Activated T-cell treated with anti-CD3 and anti-CD28 coated beads, Interleukin-2, amount 50 U/mL, for 24 hours (primary cell): ENCODE measurements at regions not wholly inside any gene's neighbourhood (a gene's known extent, or its start where the extent isn't known, plus 50 kb on each side); places are given as distances from the start of the nearest gene placed in this dataset.
A peak's percentile ranks its signal among the peaks of the same experiment; 100 is the strongest.

Experiments used
- DNase-seq: peaks from one replicate; pipeline ENCODE4 v3.0.0-alpha.2; 2020
- H3K27ac Mint-ChIP-seq: 2 replicates; pipeline ENCODE4 v1.8.0; 2020; ENCODE audit warnings: mild to moderate bottlenecking, mixed read lengths
- H3K27me3 Mint-ChIP-seq: 2 replicates; pipeline ENCODE4 v1.8.0; 2020; ENCODE audit warnings: mixed read lengths
- H3K36me3 Mint-ChIP-seq: 2 replicates; pipeline ENCODE4 v1.8.0; 2020; ENCODE audit warnings: low read depth, mixed read lengths
- H3K4me1 Mint-ChIP-seq: 2 replicates; pipeline ENCODE4 v1.8.0; 2020; ENCODE audit warnings: low read depth, mixed read lengths
- H3K4me3 Mint-ChIP-seq: 2 replicates; pipeline ENCODE4 v1.8.0; 2020; ENCODE audit warnings: mild to moderate bottlenecking, moderate library complexity, mixed read lengths
- H3K9me3 Mint-ChIP-seq: 2 replicates; pipeline ENCODE4 v1.8.0; 2020; ENCODE audit warnings: mixed read lengths

GRCh38 chrX:42096265-42096920 is 173.0 kb upstream of the CASK start:
- Mint-ChIP-seq H3K4me3 (no peak overlapping the region), H3K27ac (no peak overlapping the region), H3K9me3 (no peaks in the 10 kb centered on the region), H3K27me3 (peaks cover 46% of the 10 kb centered on the region), H3K36me3 (no peaks in the 10 kb centered on the region), H3K4me1 (peaks cover 11% of the 10 kb centered on the region)
- no peak for DNase-seq

GRCh38 chrX:42094218-42094617 is 170.9 kb upstream of the CASK start:
- Mint-ChIP-seq H3K27me3 (peaks cover 47% of the 10 kb centered on the region), H3K36me3 (no peaks in the 10 kb centered on the region), H3K27ac (no peak overlapping the region), H3K9me3 (no peaks in the 10 kb centered on the region), H3K4me1 (peaks cover 25% of the 10 kb centered on the region), H3K4me3 (no peak overlapping the region)
- DNase-seq, result no peak

- Mint-ChIP-seq H3K36me3 (no peaks in the 10 kb centered on the region), H3K4me3 (no peak overlapping the region), H3K27ac (no peak overlapping the region), H3K4me1 (peaks cover 25% of the 10 kb centered on the region), H3K9me3 (no peaks in the 10 kb centered on the region), H3K27me3 (peaks cover 47% of the 10 kb centered on the region)
- DNase-seq, result no peak
These were observed 170.4 kb upstream of the CASK start for GRCh38 chrX:42093756-42094155.

- Mint-ChIP-seq H3K27me3 (peaks cover 29% of the 10 kb centered on the region), H3K4me1 (peaks cover 25% of the 10 kb centered on the region), H3K36me3 (no peaks in the 10 kb centered on the region), H3K4me3 (no peak overlapping the region), H3K27ac (peak overlapping the region; percentile 55), H3K9me3 (no peaks in the 10 kb centered on the region)
- no peak for DNase-seq
These were observed 167.0 kb upstream of the CASK start for GRCh38 chrX:42090395-42090794.

- no peak overlapping the region for H3K4me3 Mint-ChIP-seq
- peaks cover 22% of the 10 kb centered on the region for H3K4me1 Mint-ChIP-seq
- H3K36me3 Mint-ChIP-seq, result no peaks in the 10 kb centered on the region
- H3K9me3 Mint-ChIP-seq, result no peaks in the 10 kb centered on the region
- peaks cover 19% of the 10 kb centered on the region for H3K27me3 Mint-ChIP-seq
- no peak for DNase-seq
- no peak overlapping the region for H3K27ac Mint-ChIP-seq
These were observed 165.7 kb upstream of the CASK start for GRCh38 chrX:42089031-42089430.

- no peak overlapping the region for H3K4me3 Mint-ChIP-seq
- peaks cover 14% of the 10 kb centered on the region for H3K4me1 Mint-ChIP-seq
- no peaks in the 10 kb centered on the region for H3K36me3 Mint-ChIP-seq
- no peak for DNase-seq
- no peaks in the 10 kb centered on the region for H3K9me3 Mint-ChIP-seq
- H3K27ac Mint-ChIP-seq, result no peak overlapping the region
- peaks cover 18% of the 10 kb centered on the region for H3K27me3 Mint-ChIP-seq
These were observed 164.6 kb upstream of the CASK start for GRCh38 chrX:42087960-42088359.

GRCh38 chrX:42085836-42086235 is 162.5 kb upstream of the CASK start:
- peaks cover 24% of the 10 kb centered on the region for H3K27me3 Mint-ChIP-seq
- no peak for DNase-seq
- no peaks in the 10 kb centered on the region for H3K36me3 Mint-ChIP-seq
- no peak overlapping the region for H3K27ac Mint-ChIP-seq
- H3K4me1 Mint-ChIP-seq, result peaks cover 11% of the 10 kb centered on the region
- no peaks in the 10 kb centered on the region for H3K9me3 Mint-ChIP-seq
- no peak overlapping the region for H3K4me3 Mint-ChIP-seq

GRCh38 chrX:42079968-42080367 is 156.6 kb upstream of the CASK start:
- Mint-ChIP-seq H3K4me1 (peaks cover 6% of the 10 kb centered on the region), H3K9me3 (no peaks in the 10 kb centered on the region)

GRCh38 chrX:42077675-42078074 is 154.3 kb upstream of the CASK start:
- H3K27ac Mint-ChIP-seq, result no peak overlapping the region
- H3K9me3 Mint-ChIP-seq, result no peaks in the 10 kb centered on the region
- H3K36me3 Mint-ChIP-seq, result no peaks in the 10 kb centered on the region
- no peak overlapping the region for H3K4me3 Mint-ChIP-seq
- H3K27me3 Mint-ChIP-seq, result peaks cover 31% of the 10 kb centered on the region
- H3K4me1 Mint-ChIP-seq, result peaks cover 9% of the 10 kb centered on the region
- DNase-seq, result no peak

More at GRCh38 chrX:42079968-42080367, 156.6 kb upstream of the CASK start:
- H3K36me3 Mint-ChIP-seq, result no peaks in the 10 kb centered on the region
- H3K27me3 Mint-ChIP-seq, result peaks cover 32% of the 10 kb centered on the region
- no peak overlapping the region for H3K4me3 Mint-ChIP-seq
- H3K27ac Mint-ChIP-seq, result no peak overlapping the region
- no peak for DNase-seq

- Mint-ChIP-seq H3K4me3 (no peak overlapping the region), H3K9me3 (no peaks in the 10 kb centered on the region), H3K27ac (no peak overlapping the region), H3K4me1 (peaks cover 9% of the 10 kb centered on the region), H3K36me3 (no peaks in the 10 kb centered on the region), H3K27me3 (peaks cover 29% of the 10 kb centered on the region)
- DNase-seq, result no peak
These were observed 151.7 kb upstream of the CASK start for GRCh38 chrX:42075032-42075431.

GRCh38 chrX:42073448-42073847 is 150.1 kb upstream of the CASK start:
- Mint-ChIP-seq H3K4me3 (no peak overlapping the region), H3K27ac (no peak overlapping the region), H3K9me3 (no peaks in the 10 kb centered on the region), H3K36me3 (no peaks in the 10 kb centered on the region), H3K4me1 (peaks cover 9% of the 10 kb centered on the region), H3K27me3 (peaks cover 32% of the 10 kb centered on the region)
- DNase-seq, result no peak

- Mint-ChIP-seq H3K36me3 (no peaks in the 10 kb centered on the region), H3K4me1 (peaks cover 9% of the 10 kb centered on the region), H3K27ac (no peak overlapping the region), H3K4me3 (no peak overlapping the region), H3K9me3 (no peaks in the 10 kb centered on the region), H3K27me3 (peaks cover 41% of the 10 kb centered on the region)
- no peak for DNase-seq
These were observed 147.5 kb upstream of the CASK start for GRCh38 chrX:42070866-42071265.

GRCh38 chrX:42054256-42054655 is 130.9 kb upstream of the CASK start:
- Mint-ChIP-seq H3K27ac (no peak overlapping the region), H3K4me3 (no peak overlapping the region), H3K36me3 (no peaks in the 10 kb centered on the region), H3K9me3 (no peaks in the 10 kb centered on the region), H3K4me1 (no peaks in the 10 kb centered on the region), H3K27me3 (peaks cover 12% of the 10 kb centered on the region)
- DNase-seq, result no peak

- no peak for DNase-seq
- H3K4me3 Mint-ChIP-seq, result no peak overlapping the region
- H3K27ac Mint-ChIP-seq, result no peak overlapping the region
- peaks cover 8% of the 10 kb centered on the region for H3K27me3 Mint-ChIP-seq
- H3K36me3 Mint-ChIP-seq, result no peaks in the 10 kb centered on the region
- H3K9me3 Mint-ChIP-seq, result no peaks in the 10 kb centered on the region
- H3K4me1 Mint-ChIP-seq, result no peaks in the 10 kb centered on the region
These were observed 127.0 kb upstream of the CASK start for GRCh38 chrX:42050345-42050744.

- no peak overlapping the region for H3K4me3 Mint-ChIP-seq
- H3K36me3 Mint-ChIP-seq, result no peaks in the 10 kb centered on the region
- no peaks in the 10 kb centered on the region for H3K9me3 Mint-ChIP-seq
- no peak for DNase-seq
- H3K4me1 Mint-ChIP-seq, result no peaks in the 10 kb centered on the region
- peaks cover 4% of the 10 kb centered on the region for H3K27me3 Mint-ChIP-seq
- H3K27ac Mint-ChIP-seq, result no peak overlapping the region
These were observed 124.5 kb upstream of the CASK start for GRCh38 chrX:42047886-42048285.

GRCh38 chrX:42028109-42028508 is 104.8 kb upstream of the CASK start:
- Mint-ChIP-seq H3K36me3 (no peaks in the 10 kb centered on the region), H3K4me3 (no peak overlapping the region), H3K9me3 (no peaks in the 10 kb centered on the region), H3K27ac (no peak overlapping the region), H3K27me3 (peaks cover 28% of the 10 kb centered on the region), H3K4me1 (no peaks in the 10 kb centered on the region)
- no peak for DNase-seq
